ENCODE measurements at regions not wholly inside any gene's neighbourhood (a gene's known extent, or its start where the extent isn't known, plus 50 kb on each side); places are given as distances from the start of the nearest gene placed in this dataset.

GRCh38 chr7:69162931-69163670 is 435.2 kb upstream of the AUTS2 start:
- no peak for DNase-seq (ENCODE audit: low spot score)

GRCh38 chr7:69166979-69167516 is 431.2 kb upstream of the AUTS2 start:
- no peak for DNase-seq (ENCODE audit: low spot score)

GRCh38 chr7:69169386-69169785 is 428.9 kb upstream of the AUTS2 start:
- no peak for DNase-seq (ENCODE audit: low spot score)

DNA sequence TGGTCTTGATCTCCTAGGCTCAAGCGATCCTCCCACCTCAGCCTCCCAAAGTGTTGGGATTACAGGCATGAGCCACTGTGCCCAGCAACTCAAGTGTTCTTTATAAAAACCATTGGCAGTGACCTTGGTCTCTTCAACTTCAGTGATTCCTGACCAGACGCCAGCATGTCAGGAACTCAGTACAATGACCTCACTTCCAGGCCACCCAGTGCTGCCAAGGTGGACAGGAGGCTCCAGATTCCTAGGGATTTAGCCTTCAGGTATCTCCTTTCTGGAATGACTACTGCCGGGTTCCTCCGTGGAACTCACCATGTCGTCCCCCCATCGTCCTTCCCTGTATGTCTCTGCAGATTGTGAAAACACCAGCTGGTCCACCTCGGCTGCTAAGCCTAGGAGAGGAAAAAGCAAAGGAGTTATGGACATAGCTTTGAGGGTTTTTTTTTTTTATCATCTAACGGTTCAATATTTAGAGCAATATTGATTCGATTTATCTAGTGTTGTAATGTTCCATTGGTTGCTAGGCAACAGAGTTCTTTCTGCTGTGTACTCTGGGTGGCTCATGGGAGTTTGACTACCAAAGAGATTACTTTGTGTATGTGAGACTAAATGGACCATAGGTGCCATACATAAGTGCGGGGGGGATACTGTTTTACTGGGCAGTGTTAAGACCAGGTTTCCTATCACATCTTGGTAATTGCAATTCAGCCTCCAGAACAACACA is 425.8 kb upstream of the AUTS2 start:
- no peak for DNase-seq (ENCODE audit: low spot score)

- no peak for DNase-seq (ENCODE audit: low spot score)
These were observed 424.9 kb upstream of the AUTS2 start for GRCh38 chr7:69173341-69173740.

DNA sequence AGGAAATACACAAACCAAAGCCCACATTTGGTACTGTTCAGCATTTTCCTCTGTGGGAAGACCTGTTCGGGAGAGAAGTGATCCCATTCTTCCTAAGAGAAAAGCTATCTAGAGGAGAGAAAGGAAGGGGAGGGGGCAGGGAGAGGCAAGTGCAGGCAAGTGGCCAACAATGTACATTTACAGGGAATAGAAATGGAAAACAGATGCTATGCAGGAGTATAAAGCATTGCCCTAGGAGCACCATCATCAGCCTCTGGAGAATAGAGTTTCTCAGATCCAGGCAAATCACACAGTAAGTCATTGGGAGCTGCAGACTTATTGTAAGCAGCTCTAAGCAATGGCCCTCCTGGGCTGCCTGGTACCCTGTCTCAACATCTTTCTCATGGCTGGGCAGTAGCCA is 424.4 kb upstream of the AUTS2 start:
- DNase-seq (ENCODE audit: low spot score) = no peak

DNA sequence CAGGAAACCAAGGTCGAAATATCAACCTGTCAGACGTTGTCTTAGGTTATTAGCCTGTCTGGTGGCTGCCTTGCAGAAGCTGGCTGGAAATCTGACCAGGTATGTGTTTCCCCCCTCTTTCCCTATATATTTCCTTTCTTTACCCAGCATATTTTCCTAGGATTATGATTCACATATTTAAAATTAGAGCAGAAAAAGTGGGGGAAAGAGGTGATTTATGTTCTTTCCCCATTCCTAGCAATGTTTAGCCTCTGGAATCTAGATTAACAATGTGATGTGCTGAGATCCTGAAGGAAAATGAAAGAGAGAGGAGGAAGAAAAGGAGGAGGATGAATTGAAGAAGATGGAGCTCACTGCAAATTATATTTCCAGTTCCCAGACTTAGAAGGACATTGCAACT is 421.4 kb upstream of the AUTS2 start:
- no peak for DNase-seq (ENCODE audit: low spot score)

- DNase-seq (ENCODE audit: low spot score) = no peak
These were observed 420.8 kb upstream of the AUTS2 start for GRCh38 chr7:69177461-69177861.

DNA sequence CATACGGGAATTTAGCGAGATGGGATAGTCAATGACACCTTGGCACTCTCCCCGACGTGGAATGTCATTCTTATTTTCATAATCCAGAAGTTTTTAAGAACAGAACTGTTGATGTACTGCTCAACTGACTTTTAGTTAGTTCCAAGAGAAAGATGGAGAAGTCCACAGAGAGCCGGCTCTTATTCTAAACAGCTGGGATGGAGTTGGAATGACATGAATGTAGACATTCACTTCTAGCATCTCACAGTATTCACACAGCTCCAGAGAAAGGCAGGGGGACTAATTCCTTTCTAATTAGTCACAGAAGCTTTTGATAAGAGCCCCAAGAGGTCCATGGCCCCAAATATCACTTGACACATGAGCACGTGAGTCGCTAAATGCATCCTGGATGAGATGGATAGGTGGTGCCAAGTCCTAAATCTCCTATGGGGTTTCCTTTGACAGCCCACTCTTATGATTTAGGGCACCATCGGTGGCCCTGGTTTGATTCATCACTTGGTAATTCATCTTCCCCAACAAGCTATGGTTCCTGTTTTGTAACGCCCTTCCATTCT is 420.3 kb upstream of the AUTS2 start:
- no peak for DNase-seq (ENCODE audit: low spot score)

DNA sequence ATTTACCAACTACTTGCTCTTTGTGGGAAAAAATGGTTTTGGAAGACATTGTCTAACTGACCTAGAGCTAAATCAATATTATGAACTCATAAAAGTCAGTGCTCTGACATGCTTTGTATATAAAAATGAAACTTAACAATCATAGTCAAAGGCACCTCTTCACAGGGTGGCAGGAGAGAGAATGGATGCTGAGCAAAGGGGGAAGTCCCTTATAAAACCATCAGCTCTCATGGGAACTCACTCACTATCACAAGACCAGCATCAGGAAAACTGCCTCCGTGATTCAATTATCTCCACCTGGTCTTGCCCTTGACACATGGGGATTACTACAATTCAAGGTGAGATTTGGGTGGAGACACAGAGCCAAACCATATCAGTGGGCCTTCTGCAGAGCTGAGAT is 417.6 kb upstream of the AUTS2 start:
- DNase-seq (ENCODE audit: low spot score) = no peak

- no peak for DNase-seq (ENCODE audit: low spot score)
These were observed 415.4 kb upstream of the AUTS2 start for GRCh38 chr7:69182596-69183467.

GRCh38 chr7:69184339-69184738 is 413.9 kb upstream of the AUTS2 start:
- DNase-seq (ENCODE audit: low spot score) = no peak

- DNase-seq (ENCODE audit: low spot score) = no peak
These were observed 413.1 kb upstream of the AUTS2 start for GRCh38 chr7:69185170-69185569.

- no peak for DNase-seq (ENCODE audit: low spot score)
These were observed 411.3 kb upstream of the AUTS2 start for GRCh38 chr7:69186974-69187373.

- no peak for DNase-seq (ENCODE audit: low spot score)
These were observed 410.4 kb upstream of the AUTS2 start for GRCh38 chr7:69187824-69188333.

GRCh38 chr7:69189406-69189805 is 408.9 kb upstream of the AUTS2 start:
- no peak for DNase-seq (ENCODE audit: low spot score)

DNA sequence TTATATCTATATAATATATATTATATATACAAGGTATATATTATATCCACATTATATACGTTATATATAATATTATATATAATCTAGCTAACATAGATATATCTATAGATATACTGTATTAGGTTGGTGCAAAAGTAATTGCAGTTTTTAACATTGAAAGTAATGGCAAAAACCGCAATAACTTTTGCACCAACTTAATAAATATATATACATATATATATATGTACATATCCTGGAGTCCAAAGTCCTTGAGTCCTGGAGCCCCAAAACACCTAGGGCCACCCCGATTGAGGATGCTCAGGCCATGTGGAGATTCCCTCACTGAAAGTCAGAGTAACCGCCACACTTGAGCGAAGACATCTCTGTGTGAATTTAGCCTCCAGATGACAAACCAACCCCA is 408.2 kb upstream of the AUTS2 start:
- no peak for DNase-seq (ENCODE audit: low spot score)

- no peak for DNase-seq (ENCODE audit: low spot score)
These were observed 407.5 kb upstream of the AUTS2 start for GRCh38 chr7:69190763-69191162.

DNA sequence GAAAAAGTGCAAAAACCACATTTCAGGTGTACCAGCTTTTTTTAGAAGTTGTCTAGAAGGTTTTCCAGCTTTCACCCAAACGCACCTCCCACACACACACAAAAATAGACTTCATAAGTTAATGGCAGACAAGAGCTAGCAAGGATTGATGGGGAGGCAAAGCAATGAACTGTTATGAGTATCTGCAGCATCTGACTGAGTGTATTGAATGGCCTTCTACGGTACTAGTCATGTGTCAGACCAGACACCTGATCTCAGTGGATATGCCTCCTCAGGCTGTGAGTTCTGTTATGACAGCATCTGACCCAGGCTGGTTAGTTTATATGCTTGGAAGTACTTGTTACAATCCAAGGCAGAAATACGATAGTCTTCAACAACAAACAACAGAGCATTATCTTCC is 406.1 kb upstream of the AUTS2 start:
- no peak for DNase-seq (ENCODE audit: low spot score)

DNA sequence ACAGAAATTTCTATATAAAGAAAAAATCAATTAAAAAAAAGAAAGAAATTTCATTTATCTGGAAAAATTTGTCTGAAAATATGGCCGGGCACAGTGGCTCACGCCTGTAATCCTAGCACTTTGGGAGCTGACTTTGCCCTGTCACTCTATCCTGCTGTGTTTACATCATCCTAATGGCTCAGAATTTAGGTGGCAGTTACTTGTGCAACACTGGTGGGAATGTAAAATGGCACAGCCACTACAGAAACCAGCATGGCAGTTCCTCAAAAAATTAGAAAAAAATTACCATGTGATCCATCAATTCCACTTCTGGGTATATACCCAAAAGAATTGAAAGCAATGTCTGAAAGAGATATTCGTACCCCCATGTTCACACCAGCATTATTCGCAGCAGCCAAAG is 405.2 kb upstream of the AUTS2 start:
- no peak for DNase-seq (ENCODE audit: low spot score)

GRCh38 chr7:69196593-69196992 is 401.7 kb upstream of the AUTS2 start:
- DNase-seq (ENCODE audit: low spot score) = no peak

DNA sequence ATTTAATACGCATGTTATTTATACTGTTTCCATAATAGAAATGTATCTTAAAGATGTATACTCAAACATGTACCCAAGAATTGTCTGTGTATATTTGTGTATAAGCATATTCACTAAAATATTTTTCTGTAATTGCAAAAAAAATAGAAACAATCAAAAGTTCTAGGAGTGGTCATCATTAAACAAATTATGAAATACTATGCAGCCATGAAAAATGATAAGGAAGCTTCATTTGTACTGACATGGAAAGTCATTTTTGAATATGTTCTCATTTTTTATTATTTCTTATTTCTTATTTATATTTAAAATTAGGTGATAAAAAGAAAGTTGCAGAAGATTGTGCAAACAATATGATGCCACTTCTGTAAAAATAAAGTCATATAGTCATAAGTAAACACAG is 400.0 kb upstream of the AUTS2 start:
- DNase-seq (ENCODE audit: low spot score) = no peak
